ENCODE measurements at regions not wholly inside any gene's neighbourhood (a gene's known extent, or its start where the extent isn't known, plus 50 kb on each side); places are given as distances from the start of the nearest gene placed in this dataset.

DNA sequence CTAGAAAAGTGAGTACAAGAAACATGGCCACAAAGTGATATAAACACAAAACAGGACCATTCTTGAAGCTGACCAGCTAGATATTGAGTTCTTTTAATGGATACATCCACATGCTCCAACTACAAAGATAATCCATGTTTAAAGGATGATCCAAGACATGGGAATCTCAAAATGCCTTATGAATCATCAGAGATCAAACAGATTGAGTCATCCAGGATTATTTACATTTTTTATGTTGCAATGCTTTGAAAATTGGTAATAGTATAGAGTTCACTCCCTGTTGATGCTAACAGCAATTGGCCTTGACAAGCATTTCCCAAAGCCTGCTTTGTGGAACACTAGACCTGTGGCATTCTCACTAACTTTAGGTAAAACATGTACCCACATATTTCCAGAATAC is 293.0 kb upstream of the TBX3 start:
- DNase-seq (ENCODE audit: low spot score): no peak

DNA sequence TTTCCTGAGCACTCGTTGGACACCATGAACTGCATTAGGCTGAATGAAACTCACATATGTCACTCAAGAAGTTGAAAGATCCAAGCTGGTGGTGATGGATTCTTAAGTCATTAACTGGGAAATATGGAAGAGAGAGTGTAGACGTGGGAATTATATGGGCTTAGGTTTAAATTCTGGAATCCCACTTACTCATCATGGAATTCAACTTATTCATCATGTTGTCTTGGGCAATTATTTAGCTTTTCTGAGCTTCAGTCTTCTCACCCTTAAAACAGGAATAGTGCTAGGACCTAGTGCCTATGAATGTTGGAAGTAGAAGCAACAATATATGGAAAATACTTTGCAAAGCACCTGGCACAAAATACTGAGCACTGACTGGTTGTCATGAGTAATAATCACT is 292.4 kb upstream of the TBX3 start:
- no peak for DNase-seq (ENCODE audit: low spot score)

- no peak for DNase-seq (ENCODE audit: low spot score)
Measured at GRCh38 chr12:114975640-114976310, 291.8 kb upstream of the TBX3 start.

GRCh38 chr12:114974826-114975639 is 291.1 kb upstream of the TBX3 start:
- DNase-seq (ENCODE audit: low spot score): no peak

DNA sequence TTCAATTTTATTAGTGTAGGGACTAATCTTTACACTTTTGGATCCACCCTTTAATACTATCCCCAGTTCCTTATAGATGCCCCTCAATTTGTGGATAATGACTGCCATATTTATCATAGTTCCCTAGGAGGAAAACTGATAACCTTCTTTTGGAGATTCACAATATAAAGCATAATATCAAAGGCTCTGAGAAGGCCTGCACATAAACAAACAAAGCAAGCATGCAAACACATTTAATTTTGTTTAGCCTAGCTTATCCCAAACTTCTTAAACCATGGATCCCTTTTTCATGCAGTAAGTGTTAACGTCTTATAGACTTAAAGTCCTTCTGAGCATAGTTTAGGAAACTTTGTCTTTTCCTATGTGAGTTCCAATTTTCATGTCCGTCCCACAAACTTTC is 290.4 kb upstream of the TBX3 start:
- DNase-seq (ENCODE audit: low spot score): no peak

DNA sequence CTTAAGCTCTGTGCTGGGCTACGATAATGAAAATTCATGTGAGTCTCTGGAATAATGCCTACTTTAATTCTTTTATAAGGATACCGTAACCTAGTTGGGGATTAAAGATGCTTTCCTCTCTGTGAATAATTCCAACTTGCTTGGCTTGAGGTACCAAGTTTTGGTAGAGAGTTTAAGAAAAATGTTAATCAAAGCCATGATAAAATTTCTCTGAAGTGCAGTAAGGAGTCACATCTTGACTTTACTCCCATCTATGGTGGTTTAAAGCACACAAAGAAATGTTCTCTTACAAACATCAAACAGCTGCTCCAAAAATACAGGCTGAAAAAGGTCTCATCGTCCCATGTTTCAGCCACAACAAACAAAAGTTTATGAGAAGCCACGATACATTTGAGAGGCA is 284.8 kb upstream of the TBX3 start:
- DNase-seq (ENCODE audit: low spot score): no peak

DNA sequence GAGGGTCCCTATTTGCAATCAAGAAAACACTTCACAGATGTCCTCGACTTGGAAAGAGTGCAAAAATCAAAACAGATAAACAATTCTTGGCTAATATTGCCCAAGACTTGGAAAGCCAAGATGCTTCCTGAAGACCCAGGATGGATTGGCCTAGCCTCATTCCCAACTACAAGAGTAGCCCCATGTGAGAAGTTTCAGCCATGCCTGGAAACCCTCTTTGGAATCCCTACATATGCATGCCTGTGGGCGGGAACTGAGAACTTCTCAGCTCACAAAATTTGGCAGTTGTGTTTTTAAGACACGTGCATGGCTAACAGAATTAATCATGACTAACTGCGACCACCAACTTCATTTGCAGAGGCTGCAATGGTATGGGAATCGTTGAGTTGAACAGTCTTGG is 283.2 kb upstream of the TBX3 start:
- no peak for DNase-seq (ENCODE audit: low spot score)

DNA sequence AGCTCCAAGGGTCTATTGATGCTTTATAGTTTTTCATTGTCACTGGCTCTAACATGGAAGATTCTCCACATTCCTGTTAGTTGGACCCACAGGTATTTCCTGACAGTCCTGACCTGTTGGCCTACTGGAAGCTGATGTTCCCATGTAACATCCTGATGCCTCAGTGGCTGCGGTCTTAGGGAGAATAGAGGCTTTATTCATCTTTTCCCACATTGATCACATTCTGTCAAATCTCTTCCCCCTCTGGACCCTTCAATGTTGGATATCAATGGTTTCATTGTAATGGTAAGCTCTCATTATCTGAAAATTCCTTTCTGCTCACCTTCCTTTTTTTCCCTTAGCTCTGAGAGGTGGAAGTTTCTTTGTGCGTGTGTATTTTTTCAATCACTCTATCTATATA is 280.9 kb upstream of the TBX3 start:
- DNase-seq (ENCODE audit: low spot score): no peak

GRCh38 chr12:114963846-114964245 is 279.9 kb upstream of the TBX3 start:
- no peak for DNase-seq (ENCODE audit: low spot score)

DNA sequence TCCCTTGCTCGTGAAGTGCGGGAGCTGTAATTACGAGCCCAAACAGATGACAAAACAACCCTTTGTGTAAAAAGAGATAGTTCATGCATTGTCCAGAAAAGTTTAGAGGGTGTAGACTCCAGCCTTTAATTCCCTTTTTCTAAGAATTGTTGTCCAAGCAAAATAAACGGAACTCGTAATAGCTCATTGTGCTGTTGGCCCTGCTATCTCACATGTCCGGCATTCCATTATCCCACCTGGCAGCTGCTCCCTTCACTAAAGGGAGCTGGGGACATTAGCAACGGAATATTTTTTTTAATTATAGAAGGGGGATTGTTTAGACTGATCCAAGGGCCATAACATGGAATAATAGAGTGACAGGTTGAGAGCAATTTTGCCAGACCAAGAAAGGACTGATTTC is 277.5 kb upstream of the TBX3 start:
- no peak for DNase-seq (ENCODE audit: low spot score)

GRCh38 chr12:114958538-114958937 is 274.6 kb upstream of the TBX3 start:
- no peak for DNase-seq (ENCODE audit: low spot score)

GRCh38 chr12:114957225-114957624 is 273.2 kb upstream of the TBX3 start:
- no peak for DNase-seq (ENCODE audit: low spot score)

DNA sequence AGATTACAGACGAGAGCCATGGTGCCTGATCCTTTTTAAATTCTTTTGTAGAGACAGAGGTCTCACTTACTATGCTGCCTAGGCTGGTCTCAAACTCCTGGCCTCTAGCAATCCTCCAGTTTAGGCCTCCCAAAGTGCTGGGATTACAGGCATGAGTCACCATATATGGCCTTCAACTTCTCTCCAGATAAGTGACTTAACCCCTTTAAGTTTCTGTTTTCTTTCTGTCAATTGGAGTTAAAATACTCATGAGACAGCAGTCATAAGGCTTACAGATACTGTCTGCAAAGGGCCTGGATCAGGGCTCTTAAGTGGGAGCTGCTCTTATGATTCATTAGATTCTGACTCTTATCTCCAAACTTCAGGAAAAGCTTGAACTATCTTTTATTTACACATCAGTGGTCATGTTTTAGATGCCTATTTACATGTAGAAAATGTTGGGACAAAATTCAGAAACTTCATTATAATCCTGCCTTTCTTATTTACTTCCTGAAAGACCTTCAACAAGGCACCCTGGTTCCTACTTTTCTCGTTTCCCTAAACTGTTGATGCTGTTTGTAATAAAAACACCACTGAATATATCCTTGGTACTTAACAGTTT is 271.5 kb upstream of the TBX3 start:
- no peak for DNase-seq (ENCODE audit: low spot score)

GRCh38 chr12:114954511-114955055 is 270.6 kb upstream of the TBX3 start:
- DNase-seq (ENCODE audit: low spot score): no peak

GRCh38 chr12:114952573-114953271 is 268.7 kb upstream of the TBX3 start:
- no peak for DNase-seq (ENCODE audit: low spot score)

DNA sequence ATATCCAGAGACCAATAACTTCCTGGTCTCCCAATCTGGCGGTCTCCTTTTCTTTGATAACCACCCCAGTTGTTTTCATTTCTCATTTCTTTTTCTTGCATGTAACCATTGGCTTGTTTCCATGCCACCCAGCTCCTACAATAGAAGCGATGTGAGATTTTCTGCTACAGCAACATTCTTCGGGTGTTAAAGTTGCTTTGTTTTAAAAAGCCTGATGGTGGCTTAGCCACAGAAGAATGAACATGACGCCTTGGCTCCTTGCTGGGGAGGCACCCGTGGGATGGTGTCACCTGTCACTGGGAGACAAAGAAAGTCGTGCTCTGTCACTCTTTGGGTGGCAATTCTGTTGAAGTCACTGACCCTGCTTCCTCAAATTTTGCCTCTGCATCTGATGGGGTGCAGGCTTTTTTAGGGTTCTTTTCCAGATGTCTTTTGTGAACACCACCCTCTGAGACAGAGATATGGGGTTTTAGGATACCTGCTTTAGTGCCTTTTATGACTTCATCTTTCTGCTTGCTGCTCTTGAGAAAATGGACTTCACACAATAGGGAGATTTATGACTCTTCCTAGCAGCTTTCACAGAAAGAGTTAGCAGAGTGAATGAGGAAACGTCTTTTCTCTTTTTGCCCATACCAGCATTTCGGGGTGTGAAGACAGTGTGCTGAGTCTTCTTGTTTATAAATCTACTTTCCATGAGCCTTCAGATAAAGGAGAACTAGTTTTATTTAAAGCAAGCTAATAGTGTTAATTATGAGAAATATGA is 265.3 kb upstream of the TBX3 start:
- no peak for DNase-seq (ENCODE audit: low spot score)

DNA sequence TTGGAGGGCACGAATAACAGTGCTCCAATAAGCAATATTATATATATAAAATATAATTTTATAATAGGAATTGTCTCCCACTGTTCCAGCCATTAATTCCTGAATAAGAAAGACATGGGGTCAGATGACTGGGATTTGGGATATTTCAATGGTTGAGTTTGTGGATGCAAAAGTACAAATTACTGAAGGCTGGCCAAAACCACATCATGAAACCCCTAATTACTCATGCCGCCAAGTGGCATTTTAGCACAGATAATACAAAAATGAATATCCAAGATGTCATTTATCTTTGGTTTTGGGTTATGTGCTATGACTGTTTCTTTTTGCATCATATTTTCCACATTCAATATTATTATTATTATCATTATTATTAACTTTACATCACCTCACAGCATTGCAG is 261.4 kb upstream of the TBX3 start:
- DNase-seq (ENCODE audit: low spot score): no peak

GRCh38 chr12:114944736-114945135 is 260.8 kb upstream of the TBX3 start:
- no peak for DNase-seq (ENCODE audit: low spot score)

GRCh38 chr12:114943601-114944000 is 259.6 kb upstream of the TBX3 start:
- no peak for DNase-seq (ENCODE audit: low spot score)

DNA sequence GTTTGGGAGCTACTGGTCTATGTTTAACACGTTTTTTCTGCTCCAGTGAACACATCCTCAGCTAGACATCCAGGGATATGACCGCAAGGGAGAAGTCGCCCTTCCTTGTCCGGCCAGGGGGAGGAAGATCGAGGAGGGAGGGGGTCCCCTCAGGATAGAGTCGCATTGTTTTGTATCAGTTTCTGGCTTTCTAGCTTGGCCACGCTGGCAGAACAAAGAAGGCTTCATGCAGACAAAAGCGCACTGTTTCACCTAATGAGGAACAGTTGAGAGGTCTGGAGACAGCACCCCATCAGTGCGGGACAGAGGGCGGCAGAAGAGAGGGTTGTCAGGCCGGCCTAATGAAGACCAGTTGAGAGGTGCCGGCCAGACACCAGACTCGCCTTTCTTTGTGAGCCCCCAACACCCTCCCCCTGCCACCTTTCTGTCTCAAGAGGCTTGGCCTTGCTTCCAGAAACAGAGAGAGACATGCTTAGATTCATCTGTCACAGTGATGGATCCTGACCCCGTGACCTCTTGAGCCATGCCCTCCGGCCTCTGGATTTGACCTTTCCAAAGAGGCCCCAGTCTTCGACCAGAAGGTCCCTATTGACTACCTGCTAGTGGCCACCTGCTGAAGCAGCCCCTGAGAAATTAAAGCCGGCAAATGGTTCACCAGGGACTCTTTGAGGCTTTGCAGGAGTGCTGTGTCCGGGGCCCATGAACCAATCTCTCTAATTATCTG is 254.7 kb upstream of the TBX3 start:
- no peak for DNase-seq (ENCODE audit: low spot score)
